ENCODE measurements at regions not wholly inside any gene's neighbourhood (a gene's known extent, or its start where the extent isn't known, plus 50 kb on each side); places are given as distances from the start of the nearest gene placed in this dataset.

DNA sequence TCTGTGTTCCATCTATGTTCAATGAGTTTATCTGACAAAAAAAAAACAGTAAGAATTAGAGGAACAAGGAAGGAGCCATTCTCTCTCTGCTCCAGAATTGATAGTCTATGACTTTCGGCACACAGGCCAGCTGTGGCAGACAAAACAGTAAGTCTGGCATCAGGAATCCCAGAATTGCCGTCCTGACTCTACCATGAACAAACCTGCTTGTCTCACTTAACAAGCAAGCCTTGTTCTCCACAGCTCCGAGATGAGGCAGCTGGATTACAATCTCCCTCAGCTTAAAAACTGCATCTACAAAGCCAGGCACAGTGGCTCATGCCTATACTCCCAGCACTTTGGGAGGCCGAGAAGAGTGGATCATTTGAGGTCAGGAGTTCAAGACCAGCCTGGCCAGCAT is 153.6 kb upstream of the TMCC3 start:
- Histone ChIP-seq H3K27ac (ENCODE audit: low read length) (no peak overlapping the region), H3K9me3 (ENCODE audit: low read length) (no peaks in the 10 kb centered on the region), H3K27me3 (ENCODE audit: low read length) (no peaks in the 10 kb centered on the region), H3K9me2 (replicated peaks; ENCODE audit: insufficient read depth, low read length) (no peaks in the 10 kb centered on the region), H3K4me3 (ENCODE audit: low read length) (no peak overlapping the region), H3K36me3 (ENCODE audit: insufficient read depth, low read length) (no peaks in the 10 kb centered on the region), H3K79me2 (ENCODE audit: low read length) (no peaks in the 10 kb centered on the region), H3K4me1 (ENCODE audit: low read length) (peaks cover 4% of the 10 kb centered on the region; the same call in 1 of the 2 replicates), H3K9ac (ENCODE audit: low read length) (no peak overlapping the region), H4K20me1 (ENCODE audit: insufficient read depth, low read depth, low read length) (no peaks in the 10 kb centered on the region), H3K4me2 (ENCODE audit: low read depth, low read length, poor library complexity, severe bottlenecking) (no peak overlapping the region), H2AFZ (ENCODE audit: low read length) (no peak overlapping the region)
- DNase-seq, result no peak

GRCh38 chr12:94802796-94803195 is 152.4 kb upstream of the TMCC3 start:
- Histone ChIP-seq H3K4me1 (ENCODE audit: low read length) (peaks cover 4% of the 10 kb centered on the region; the same call in 1 of the 2 replicates), H3K4me2 (ENCODE audit: low read depth, low read length, poor library complexity, severe bottlenecking) (no peak overlapping the region), H3K79me2 (ENCODE audit: low read length) (no peaks in the 10 kb centered on the region), H3K9ac (ENCODE audit: low read length) (no peak overlapping the region), H2AFZ (ENCODE audit: low read length) (no peak overlapping the region), H3K27me3 (ENCODE audit: low read length) (no peaks in the 10 kb centered on the region), H3K9me3 (ENCODE audit: low read length) (no peaks in the 10 kb centered on the region), H3K27ac (ENCODE audit: low read length) (no peak overlapping the region), H3K9me2 (replicated peaks; ENCODE audit: insufficient read depth, low read length) (no peaks in the 10 kb centered on the region), H3K36me3 (ENCODE audit: insufficient read depth, low read length) (no peaks in the 10 kb centered on the region), H3K4me3 (ENCODE audit: low read length) (no peak overlapping the region), H4K20me1 (ENCODE audit: insufficient read depth, low read depth, low read length) (no peaks in the 10 kb centered on the region)
- no peak for DNase-seq

- Histone ChIP-seq H3K9ac (ENCODE audit: low read length) (no peak overlapping the region), H3K4me1 (ENCODE audit: low read length) (peaks cover 4% of the 10 kb centered on the region; the same call in 1 of the 2 replicates), H3K9me2 (replicated peaks; ENCODE audit: insufficient read depth, low read length) (no peaks in the 10 kb centered on the region), H3K27ac (ENCODE audit: low read length) (no peak overlapping the region), H3K27me3 (ENCODE audit: low read length) (no peaks in the 10 kb centered on the region), H3K9me3 (ENCODE audit: low read length) (no peaks in the 10 kb centered on the region), H3K4me2 (ENCODE audit: low read depth, low read length, poor library complexity, severe bottlenecking) (no peak overlapping the region), H3K4me3 (ENCODE audit: low read length) (no peak overlapping the region), H3K36me3 (ENCODE audit: insufficient read depth, low read length) (no peaks in the 10 kb centered on the region), H3K79me2 (ENCODE audit: low read length) (no peaks in the 10 kb centered on the region), H2AFZ (ENCODE audit: low read length) (no peak overlapping the region), H4K20me1 (ENCODE audit: insufficient read depth, low read depth, low read length) (no peaks in the 10 kb centered on the region)
- DNase-seq, result no peak
These were observed 151.4 kb upstream of the TMCC3 start for GRCh38 chr12:94801745-94802144.

- Histone ChIP-seq H3K9me3 (ENCODE audit: low read length) (no peaks in the 10 kb centered on the region), H3K79me2 (ENCODE audit: low read length) (no peaks in the 10 kb centered on the region), H3K4me1 (ENCODE audit: low read length) (no peaks in the 10 kb centered on the region), H3K9me2 (replicated peaks; ENCODE audit: insufficient read depth, low read length) (no peaks in the 10 kb centered on the region), H3K27me3 (ENCODE audit: low read length) (no peaks in the 10 kb centered on the region), H4K20me1 (ENCODE audit: insufficient read depth, low read depth, low read length) (no peaks in the 10 kb centered on the region), H3K4me2 (ENCODE audit: low read depth, low read length, poor library complexity, severe bottlenecking) (no peak overlapping the region), H2AFZ (ENCODE audit: low read length) (no peak overlapping the region), H3K27ac (ENCODE audit: low read length) (no peak overlapping the region), H3K9ac (ENCODE audit: low read length) (no peak overlapping the region), H3K4me3 (ENCODE audit: low read length) (no peak overlapping the region), H3K36me3 (ENCODE audit: insufficient read depth, low read length) (no peaks in the 10 kb centered on the region)
- DNase-seq, result no peak
These were observed 148.8 kb upstream of the TMCC3 start for GRCh38 chr12:94799136-94799535.

GRCh38 chr12:94798113-94798512 is 147.8 kb upstream of the TMCC3 start:
- no peaks in the 10 kb centered on the region for H4K20me1 ChIP-seq (ENCODE audit: insufficient read depth, low read depth, low read length)
- H3K9me2 ChIP-seq (replicated peaks; ENCODE audit: insufficient read depth, low read length), result no peaks in the 10 kb centered on the region
- no peaks in the 10 kb centered on the region for H3K27me3 ChIP-seq (ENCODE audit: low read length)
- H3K9me3 ChIP-seq (ENCODE audit: low read length), result no peaks in the 10 kb centered on the region
- H3K79me2 ChIP-seq (ENCODE audit: low read length), result no peaks in the 10 kb centered on the region
- H3K4me2 ChIP-seq (ENCODE audit: low read depth, low read length, poor library complexity, severe bottlenecking), result no peak overlapping the region
- DNase-seq, result no peak
- H3K36me3 ChIP-seq (ENCODE audit: insufficient read depth, low read length), result no peaks in the 10 kb centered on the region
- no peak overlapping the region for H3K27ac ChIP-seq (ENCODE audit: low read length)
- H3K4me3 ChIP-seq (ENCODE audit: low read length), result no peak overlapping the region
- no peak overlapping the region for H2AFZ ChIP-seq (ENCODE audit: low read length)
- H3K9ac ChIP-seq (ENCODE audit: low read length), result no peak overlapping the region
- no peaks in the 10 kb centered on the region for H3K4me1 ChIP-seq (ENCODE audit: low read length)

DNA sequence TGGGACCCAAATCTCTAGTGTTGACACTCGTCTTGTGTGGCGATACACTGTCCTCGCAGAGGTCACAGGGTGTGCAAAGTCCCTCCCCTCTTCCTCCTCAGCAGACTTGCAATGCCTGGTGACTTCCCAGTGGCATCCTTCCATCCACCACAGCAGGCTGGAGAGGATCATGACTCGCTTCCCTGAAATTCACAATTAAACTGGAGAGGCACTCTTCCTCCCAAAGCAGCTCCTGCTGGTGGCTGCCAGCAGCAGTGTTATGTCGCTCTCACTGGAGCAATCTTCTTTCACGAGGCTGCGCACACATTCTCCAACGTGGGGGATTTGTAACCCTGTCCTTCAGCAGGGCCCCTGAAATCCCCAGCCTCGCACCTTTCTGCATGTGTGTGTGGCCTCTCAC is 145.2 kb upstream of the TMCC3 start:
- Histone ChIP-seq H2AFZ (ENCODE audit: low read length) (no peak overlapping the region), H3K9me2 (replicated peaks; ENCODE audit: insufficient read depth, low read length) (no peaks in the 10 kb centered on the region), H3K9me3 (ENCODE audit: low read length) (no peaks in the 10 kb centered on the region), H3K36me3 (ENCODE audit: insufficient read depth, low read length) (no peaks in the 10 kb centered on the region), H3K4me2 (ENCODE audit: low read depth, low read length, poor library complexity, severe bottlenecking) (no peak overlapping the region), H3K4me3 (ENCODE audit: low read length) (no peak overlapping the region), H3K27ac (ENCODE audit: low read length) (no peak overlapping the region), H3K9ac (ENCODE audit: low read length) (no peak overlapping the region), H3K27me3 (ENCODE audit: low read length) (no peaks in the 10 kb centered on the region), H3K79me2 (ENCODE audit: low read length) (no peaks in the 10 kb centered on the region), H4K20me1 (ENCODE audit: insufficient read depth, low read depth, low read length) (no peaks in the 10 kb centered on the region), H3K4me1 (ENCODE audit: low read length) (peaks cover 10% of the 10 kb centered on the region)
- no peak for DNase-seq

- Histone ChIP-seq H3K4me3 (ENCODE audit: low read length) (no peak overlapping the region), H4K20me1 (ENCODE audit: insufficient read depth, low read depth, low read length) (no peaks in the 10 kb centered on the region), H3K27ac (ENCODE audit: low read length) (no peak overlapping the region), H3K9me2 (replicated peaks; ENCODE audit: insufficient read depth, low read length) (no peaks in the 10 kb centered on the region), H3K4me1 (ENCODE audit: low read length) (peaks cover 15% of the 10 kb centered on the region), H3K27me3 (ENCODE audit: low read length) (no peaks in the 10 kb centered on the region), H2AFZ (ENCODE audit: low read length) (no peak overlapping the region), H3K9me3 (ENCODE audit: low read length) (no peaks in the 10 kb centered on the region), H3K36me3 (ENCODE audit: insufficient read depth, low read length) (no peaks in the 10 kb centered on the region), H3K9ac (ENCODE audit: low read length) (no peak overlapping the region), H3K79me2 (ENCODE audit: low read length) (no peaks in the 10 kb centered on the region), H3K4me2 (ENCODE audit: low read depth, low read length, poor library complexity, severe bottlenecking) (no peak overlapping the region)
- DNase-seq, result no peak
These were observed 144.7 kb upstream of the TMCC3 start for GRCh38 chr12:94795044-94795443.

DNA sequence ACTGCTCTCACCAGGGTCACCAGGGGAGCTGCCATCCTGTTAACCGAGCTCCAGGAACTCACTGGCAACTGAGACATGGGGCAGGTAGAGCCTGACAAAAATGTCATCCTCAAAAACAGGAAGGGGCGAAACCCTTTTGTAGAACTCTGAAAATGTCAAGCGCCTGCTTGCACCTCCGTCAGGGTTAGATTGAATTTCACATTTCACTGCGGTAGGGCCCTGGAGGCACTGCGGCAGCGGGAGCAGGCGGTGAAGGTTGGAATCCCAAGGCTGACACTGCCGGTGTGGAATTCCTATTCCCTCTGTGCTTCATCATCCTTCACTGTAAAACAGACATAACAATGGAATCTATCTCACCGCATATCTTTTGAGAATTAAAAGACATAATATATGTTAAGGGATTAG is 142.8 kb upstream of the TMCC3 start:
- no peak overlapping the region for H3K27ac ChIP-seq (ENCODE audit: low read length)

GRCh38 chr12:94792693-94793092 is 142.3 kb upstream of the TMCC3 start:
- Histone ChIP-seq H3K27ac (ENCODE audit: low read length) (no peak overlapping the region), H3K27me3 (ENCODE audit: low read length) (no peaks in the 10 kb centered on the region), H3K4me2 (ENCODE audit: low read depth, low read length, poor library complexity, severe bottlenecking) (no peak overlapping the region), H3K36me3 (ENCODE audit: insufficient read depth, low read length) (no peaks in the 10 kb centered on the region), H2AFZ (ENCODE audit: low read length) (peak overlapping the region; percentile 30; the same call in 1 of the 2 replicates), H3K9me2 (replicated peaks; ENCODE audit: insufficient read depth, low read length) (no peaks in the 10 kb centered on the region), H3K4me1 (ENCODE audit: low read length) (peaks cover 25% of the 10 kb centered on the region), H3K79me2 (ENCODE audit: low read length) (no peaks in the 10 kb centered on the region), H4K20me1 (ENCODE audit: insufficient read depth, low read depth, low read length) (no peaks in the 10 kb centered on the region), H3K9me3 (ENCODE audit: low read length) (no peaks in the 10 kb centered on the region), H3K9ac (ENCODE audit: low read length) (no peak overlapping the region), H3K4me3 (ENCODE audit: low read length) (no peak overlapping the region)
- no peak for DNase-seq

More for the DNA sequence above, 142.8 kb upstream of the TMCC3 start:
- no peaks in the 10 kb centered on the region for H3K36me3 ChIP-seq (ENCODE audit: insufficient read depth, low read length)
- DNase-seq, result no peak
- peaks cover 24% of the 10 kb centered on the region for H3K4me1 ChIP-seq (ENCODE audit: low read length)
- H3K9ac ChIP-seq (ENCODE audit: low read length), result no peak overlapping the region
- H3K9me3 ChIP-seq (ENCODE audit: low read length), result no peaks in the 10 kb centered on the region
- H3K4me2 ChIP-seq (ENCODE audit: low read depth, low read length, poor library complexity, severe bottlenecking), result no peak overlapping the region
- H3K79me2 ChIP-seq (ENCODE audit: low read length), result no peaks in the 10 kb centered on the region
- H4K20me1 ChIP-seq (ENCODE audit: insufficient read depth, low read depth, low read length), result no peaks in the 10 kb centered on the region
- H2AFZ ChIP-seq (ENCODE audit: low read length), result peak overlapping the region; percentile 30; the same call in 1 of the 2 replicates
- H3K4me3 ChIP-seq (ENCODE audit: low read length), result no peak overlapping the region
- H3K9me2 ChIP-seq (replicated peaks; ENCODE audit: insufficient read depth, low read length), result no peaks in the 10 kb centered on the region
- no peaks in the 10 kb centered on the region for H3K27me3 ChIP-seq (ENCODE audit: low read length)
